Kasumi-1 (cell line): ENCODE measurements at regions not wholly inside any gene's neighbourhood (a gene's known extent, or its start where the extent isn't known, plus 50 kb on each side); places are given as distances from the start of the nearest gene placed in this dataset.

Experiments used
- DNase-seq, 2 experiments: peaks; one replicate each; lab custom pipeline; 2025; lab: John Stamatoyannopoulos, UW

DNA sequence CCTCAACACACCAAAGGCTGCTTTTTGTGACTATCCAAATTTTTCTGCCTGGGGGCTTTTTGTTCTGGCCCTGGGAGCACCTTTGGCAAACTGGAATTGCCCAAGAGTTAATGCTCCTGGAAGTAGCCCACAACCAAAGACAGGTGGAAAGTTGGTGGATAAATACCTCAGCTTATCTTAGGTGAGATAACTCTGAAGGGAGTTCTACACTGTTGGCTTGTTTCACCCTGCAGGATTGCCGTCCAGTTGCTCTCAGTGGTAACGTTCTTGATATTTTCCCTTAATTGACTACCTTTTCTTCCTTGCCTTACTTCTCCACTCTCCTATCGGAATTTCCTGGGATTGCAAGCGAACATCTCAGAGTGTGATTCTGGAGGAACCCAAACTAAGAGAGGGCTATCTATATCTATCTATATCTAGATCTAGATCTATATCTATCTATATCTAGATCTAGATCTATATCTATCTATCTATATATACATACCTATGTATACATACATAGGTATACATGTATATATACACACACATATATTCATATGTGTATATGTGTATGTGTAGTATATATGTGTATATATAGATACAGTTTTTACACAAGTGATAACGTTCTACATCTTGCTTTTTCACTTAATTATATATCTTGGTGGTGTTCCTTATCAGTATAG, 82.6 kb upstream of the DHX15 start:
- no peak for DNase-seq

DNA sequence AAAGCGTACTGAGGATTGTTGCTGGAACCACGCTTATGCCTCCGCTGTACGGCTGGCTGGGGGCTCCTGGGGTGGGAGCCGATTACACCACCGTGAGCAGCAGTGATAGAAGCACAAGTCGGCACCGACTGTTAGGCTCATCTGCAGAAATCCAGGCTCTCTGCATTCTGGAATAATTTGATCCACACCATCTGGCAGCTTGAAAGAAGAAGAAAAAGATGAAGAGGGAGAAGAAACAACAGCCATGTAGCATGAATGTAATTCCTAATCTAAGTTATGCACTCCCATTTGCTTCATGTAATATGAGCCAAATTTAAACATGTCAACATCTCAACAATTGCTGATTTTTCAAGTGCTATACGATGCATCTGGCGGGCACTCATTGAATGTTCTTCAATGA, 84.6 kb upstream of the DHX15 start:
- no peak for DNase-seq

DNA sequence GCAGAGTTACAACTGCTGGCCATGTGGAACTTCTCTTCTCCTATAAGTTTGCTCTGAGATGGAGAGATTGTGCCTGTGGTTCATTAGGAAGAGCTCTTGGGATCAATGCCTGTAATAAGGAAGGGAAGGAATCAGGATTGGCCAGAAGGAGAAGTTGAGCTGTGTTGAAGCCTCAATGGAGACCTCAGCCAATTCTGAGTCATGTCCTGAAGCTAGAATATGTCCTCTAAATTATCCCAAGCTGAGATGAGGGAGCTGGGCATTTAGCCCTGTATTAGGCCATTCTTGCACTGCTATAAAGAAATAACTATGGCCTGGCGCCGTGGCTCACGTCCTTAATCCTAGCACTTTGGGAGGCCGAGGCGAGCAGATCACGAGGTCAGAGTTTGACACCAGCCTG, 85.4 kb upstream of the DHX15 start:
- DNase-seq: no peak

DNA sequence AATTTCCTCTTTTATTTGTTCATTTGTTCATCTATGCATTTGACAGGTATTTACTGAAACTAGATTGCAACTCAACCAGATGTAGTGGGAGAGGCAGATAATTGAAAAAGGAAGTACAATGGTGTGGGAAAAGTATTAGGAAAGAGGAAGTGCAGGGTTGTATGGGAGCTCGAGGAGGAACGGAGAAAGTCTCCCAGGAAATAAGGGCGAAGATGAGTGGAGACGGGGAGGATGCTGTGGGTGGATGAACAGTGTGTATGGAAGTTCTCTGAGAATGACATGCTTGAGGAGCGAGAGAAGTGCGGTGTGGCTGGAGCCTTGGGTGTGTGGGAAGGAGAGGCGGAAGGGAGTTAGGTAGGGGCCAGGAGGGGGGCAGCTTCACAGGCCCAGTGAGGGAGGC, 87.5 kb upstream of the DHX15 start:
- DNase-seq: peak; percentile 38 to 53

DNA sequence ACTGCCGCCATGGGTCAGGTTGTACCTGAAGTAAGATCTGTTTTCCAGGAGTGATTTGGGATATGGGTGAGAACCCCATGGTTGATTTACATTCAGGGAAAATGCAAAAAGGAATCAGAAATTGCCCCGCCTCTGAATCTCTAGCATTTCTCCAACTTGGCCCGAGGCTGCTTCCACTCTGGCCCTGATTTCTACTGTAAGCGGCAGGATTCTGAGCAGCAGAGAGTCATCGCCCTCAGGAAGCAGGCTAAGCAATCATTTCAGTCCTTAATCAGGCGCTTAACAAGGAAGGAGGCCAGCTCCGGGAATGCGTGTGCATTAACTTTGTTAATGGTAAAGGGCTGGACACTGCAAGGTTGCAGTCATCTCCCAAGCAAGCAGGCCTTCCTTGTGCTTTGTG, 88.5 kb upstream of the DHX15 start:
- no peak for DNase-seq

DNA sequence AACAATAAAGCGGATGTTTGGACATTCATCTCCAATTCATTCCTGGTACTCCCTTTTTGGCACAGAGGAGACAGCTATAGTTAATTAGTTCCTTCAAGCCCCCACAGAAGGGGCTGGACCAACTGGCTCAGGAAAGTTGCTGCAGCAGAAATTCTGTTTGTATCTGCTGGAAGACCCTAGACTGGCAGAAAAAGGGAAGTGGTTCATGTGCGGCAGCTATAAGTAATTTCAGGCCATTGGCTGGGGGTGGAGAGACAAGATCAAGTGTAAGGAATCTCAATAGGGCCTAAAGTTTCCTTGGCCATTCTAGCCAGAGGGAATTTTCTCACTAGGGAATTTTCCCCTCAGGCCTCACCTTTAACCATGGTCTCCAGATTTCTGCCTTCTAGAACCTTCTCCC, 89.9 kb upstream of the DHX15 start:
- peak; percentile 93 to 94 for DNase-seq

DNA sequence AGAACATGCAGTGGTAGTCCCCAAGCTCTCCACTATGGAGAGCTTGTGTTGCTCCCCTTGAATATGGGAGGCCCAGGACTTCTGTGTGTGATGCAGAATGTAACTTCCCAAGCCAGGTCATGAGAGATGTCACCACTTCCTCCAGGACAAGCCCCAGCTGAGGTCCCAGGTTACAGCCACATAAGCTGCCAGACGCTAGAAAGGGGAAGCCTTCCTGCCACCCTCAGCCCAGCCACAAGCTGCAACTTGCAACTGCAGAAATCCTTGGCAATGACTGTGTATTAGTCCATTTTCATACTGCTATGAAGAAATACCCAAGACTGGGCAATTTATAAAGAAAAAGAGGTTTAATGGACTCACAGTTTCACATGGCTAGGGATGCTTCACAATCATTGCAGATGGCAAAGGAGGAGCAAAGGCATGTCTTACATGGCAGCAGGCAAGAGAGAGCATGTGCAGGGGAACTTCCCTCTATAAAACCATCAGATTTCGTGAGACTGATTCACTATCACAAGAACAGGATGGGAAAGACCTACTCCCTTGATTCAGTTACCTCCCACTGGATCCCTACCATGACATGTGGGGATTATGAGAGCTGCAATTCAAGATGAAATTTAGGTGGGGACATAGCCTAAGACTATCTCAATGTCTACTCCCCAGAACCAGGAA, 91.5 kb upstream of the DHX15 start:
- peak; percentile 77 to 79 for DNase-seq

DNA sequence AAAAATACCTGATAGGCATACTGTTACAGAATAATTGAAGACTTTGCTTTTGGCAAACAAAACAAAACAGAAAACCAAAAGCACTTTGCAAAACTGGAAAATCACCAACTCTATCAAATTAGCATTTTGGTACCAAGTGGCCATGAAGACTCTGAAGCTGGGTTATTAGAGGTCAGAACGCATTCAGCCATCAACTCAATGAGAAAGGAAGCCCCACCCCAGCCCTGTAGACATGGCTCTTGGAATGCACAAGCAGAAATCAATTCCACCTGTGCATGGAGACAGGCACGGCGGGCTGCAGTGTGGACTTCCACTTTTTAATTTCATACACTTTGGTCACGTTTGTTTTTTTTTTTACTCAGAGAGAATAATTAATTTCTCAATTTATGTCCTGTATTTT, 93.6 kb upstream of the DHX15 start:
- DNase-seq: no peak

DNA sequence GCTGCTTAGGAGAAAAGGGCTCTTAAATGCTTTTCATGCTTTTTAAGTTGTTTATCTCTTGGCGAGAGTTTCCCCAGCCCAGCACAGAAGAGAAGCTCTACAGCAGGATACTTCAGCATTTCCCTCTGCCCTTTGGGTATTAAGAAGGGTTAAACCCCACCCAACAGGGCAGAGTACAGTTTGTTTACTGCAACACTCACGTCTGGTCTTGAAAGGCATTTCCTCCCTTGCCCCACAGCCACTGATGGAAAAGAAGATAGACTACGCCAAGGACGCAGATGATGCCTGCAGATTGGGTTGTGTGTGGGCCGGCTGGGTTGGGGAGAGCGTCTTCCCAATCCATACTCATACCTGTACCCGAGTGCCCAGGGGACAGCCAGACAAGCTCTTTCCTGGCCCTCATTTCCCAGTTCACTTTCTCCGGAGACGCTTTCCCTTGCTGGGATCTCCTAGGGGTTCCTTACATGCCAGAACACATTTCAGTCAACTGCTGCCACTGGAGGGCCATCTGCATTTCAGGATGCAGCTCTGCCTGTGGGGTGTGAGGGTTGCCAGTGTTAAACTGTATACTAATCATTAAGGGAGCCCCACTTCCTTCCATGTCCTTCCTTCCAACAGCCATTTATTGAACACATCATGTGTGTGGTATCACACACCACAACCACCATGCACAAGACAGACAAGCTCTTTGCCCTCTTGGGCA, 96.5 kb upstream of the DHX15 start:
- no peak for DNase-seq

DNA sequence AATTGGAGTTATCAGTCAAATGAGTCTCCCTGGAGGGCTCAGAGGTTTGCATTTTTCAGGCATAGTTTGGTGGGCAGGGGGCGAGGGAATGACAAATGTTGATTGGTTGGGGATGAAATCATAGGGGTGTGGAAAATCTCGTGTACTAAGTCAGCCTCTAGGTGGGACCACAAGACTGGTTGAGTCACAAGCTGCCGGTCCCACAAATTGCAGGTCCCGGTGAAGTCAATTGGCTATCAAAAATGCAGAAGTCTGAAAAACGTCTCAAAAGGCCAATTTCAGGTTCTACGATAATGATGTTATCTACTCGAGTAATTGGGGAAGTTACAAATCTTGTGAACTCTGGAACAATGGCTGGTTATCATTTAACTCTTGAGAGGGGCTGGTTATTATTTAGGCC, 98.8 kb upstream of the DHX15 start:
- no peak for DNase-seq

DNA sequence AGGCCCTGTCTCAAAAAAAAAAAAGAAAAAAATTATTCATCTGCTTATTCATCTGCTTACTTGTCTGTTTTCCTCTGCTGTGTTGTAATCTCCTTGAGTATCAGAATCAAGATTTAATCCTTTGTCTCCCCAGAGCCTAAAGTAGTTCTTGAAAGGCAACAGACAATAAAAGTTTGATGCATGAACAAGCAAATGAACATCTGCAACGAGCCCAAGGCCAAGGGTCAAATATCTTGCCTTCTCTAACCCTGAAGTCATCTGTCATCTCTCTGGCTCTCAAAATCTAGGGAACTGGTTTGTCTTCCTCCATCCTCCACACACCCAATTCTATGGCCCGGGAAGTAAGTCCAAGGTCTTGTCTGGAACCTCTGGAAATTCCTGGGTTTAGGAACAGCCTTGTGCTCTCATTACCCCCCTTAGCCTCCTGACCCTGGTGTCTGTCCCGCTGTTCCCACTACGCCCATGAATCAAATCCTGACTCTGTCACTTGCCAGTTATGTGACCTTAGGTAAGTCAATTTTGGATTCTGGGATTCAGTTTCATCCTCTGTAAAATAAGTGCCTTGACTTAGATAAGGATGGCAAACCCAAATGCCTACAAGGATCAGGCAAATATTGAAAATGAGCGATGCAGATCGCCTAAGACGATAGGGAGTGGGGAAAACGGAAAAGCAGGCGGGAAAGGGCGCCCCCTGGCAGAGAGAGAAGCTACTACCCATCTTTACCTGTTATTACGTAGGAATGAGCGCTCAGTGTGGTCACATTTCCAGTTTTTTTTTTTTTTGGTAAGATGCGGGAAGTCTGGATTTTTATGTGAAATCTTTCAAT, 102.7 kb upstream of the DHX15 start:
- DNase-seq: no peak

DNA sequence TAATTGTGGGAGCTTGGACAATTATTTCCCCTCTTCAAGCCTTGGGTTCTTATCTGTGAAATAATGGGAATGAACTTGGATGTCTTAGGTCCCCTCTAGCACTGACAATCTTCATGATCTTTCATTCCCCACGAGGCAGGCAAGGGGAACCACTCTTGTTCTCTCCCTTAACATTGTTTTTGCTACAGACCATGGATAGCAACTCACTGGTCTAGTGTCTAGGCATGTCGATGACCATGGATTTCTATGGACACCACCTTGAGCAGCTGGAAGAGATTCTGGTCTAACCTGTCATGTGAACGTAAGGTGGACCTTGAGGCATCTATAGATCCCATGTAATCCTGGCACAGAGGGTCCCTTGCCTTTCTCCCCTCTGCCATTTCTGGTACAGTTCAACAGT, 104.1 kb upstream of the DHX15 start:
- DNase-seq: no peak

DNA sequence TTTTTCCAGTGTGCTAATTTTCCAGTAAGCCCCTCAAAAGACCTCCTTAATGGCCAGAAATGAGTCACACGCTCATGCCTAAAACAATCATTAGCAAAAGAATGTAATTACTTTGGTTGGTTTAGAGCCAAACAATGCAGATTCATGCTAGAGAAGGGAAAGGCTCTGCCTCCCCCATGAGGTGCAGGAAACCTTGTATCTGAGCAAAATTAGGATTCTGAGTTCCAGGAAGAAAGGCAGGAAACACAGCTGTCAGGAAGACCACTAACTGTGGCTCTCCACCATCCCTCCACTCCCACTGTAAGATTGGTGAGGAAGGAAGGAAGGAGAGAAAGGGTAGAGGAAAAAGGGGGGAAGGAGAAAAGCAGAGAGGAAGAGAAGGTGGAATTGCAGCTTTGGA, 104.9 kb upstream of the DHX15 start:
- DNase-seq: no peak

DNA sequence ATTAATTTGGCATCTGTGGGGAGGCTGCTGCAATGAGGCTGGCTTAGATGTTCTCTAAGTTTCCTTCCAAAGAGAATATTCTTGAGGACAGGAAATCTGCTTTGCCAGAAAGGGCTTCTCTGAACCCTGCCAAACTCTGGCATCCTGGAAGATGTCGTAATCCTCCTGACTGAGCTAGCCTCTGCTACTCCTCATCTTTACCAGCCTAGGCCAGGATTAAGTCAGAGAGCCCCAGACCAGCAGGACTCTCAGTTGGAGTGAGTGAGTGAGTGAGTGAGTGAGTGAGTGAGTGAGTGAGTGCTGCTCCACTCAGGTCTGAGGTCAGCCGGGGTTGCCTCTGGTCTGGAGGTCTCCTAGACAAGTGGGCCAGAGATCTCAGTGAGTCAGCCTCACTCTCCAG, 104.9 kb upstream of the SOD3 start:
- peak; percentile 13 to 48 for DNase-seq

DNA sequence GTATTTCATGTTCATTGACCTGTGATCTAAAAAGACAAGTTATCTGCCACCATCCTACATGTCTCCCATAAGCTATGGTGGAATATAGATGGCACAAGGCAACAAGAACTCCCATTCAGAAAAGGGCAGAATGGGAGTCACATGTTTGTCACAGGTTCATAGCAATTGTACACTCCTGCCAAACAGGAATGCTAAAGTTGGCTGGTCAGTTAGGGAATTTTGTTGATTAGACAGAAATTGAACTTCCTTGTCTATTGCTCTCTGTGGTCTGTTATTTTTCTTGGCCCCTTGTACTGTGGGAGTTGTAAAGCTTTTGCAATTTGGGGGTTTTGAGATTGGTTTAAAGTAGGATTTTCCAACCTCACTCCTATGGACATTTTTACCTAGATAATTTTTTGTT, 101.7 kb upstream of the SOD3 start:
- DNase-seq: no peak

DNA sequence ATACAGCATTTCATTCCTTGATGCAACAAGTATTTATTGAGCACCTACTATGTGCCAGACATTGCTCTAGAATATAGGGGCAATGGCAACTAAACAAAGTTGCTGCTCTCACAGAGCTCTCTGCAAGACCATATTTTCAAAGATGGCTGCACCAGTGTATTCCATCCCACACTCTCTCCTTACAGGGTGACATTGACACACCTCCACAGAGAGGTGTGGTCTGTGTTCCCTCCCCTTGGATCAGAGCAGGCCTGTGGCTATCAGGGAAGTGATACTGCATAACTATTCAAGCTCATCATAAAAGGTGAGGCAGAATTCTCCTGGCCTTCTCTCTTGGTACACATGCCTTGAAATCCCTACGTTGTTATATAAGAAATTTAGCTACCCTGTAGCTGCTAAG, 95.3 kb upstream of the SOD3 start:
- no peak for DNase-seq

DNA sequence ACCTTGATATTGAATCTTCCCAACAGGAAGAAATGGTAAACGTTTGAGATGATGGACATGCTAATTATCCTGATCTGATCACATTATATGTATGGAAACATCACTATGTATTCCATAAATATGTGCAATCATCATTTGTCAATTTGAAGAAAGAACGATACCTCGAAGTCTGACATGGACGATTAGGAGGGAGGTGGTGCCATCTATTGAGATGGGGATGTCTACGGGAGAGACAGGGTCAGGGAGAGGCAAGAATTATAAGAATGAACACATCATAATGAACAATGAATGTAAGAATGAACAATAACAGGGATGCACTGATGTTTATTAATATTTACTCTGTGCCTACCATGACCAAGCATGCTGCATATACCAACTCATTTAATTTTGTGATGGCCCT, 93.7 kb upstream of the SOD3 start:
- DNase-seq: no peak

DNA sequence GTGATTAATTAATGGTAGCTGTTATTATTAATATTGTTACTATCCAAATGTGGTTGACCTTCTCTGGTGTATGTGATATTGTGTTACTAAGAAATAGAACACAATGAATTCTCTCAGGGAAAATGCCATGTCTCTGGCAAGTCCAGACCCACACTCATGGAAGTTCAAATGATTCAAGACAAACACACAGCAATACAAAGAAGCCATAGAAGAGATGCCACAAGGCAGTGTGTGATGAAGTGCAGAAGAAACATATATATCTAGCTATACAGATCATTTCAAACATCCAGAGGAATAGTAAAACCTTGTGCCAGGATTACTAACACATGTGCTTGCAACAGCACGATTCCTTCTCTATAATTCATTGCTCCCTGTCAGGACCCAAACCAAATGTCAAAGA, 93.1 kb upstream of the SOD3 start:
- DNase-seq: no peak

DNA sequence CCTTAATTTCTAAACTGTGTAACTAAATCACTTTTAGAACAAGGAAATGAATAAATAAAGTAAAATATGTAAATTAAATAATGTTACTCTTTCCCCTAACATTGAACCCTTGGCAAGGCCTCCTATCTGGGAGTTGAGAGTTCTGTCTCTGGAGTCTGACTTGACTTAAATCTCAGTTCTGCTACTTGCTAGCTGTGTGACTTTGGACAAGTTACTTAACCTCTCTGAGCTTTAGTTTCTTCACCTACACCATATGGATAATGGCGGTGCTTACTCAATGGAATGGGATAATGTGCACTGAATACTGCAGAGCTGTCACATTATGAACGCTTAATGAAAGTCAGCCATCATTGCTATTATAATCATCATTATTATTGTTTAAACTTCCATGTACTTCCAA, 92.1 kb upstream of the SOD3 start:
- DNase-seq: no peak

DNA sequence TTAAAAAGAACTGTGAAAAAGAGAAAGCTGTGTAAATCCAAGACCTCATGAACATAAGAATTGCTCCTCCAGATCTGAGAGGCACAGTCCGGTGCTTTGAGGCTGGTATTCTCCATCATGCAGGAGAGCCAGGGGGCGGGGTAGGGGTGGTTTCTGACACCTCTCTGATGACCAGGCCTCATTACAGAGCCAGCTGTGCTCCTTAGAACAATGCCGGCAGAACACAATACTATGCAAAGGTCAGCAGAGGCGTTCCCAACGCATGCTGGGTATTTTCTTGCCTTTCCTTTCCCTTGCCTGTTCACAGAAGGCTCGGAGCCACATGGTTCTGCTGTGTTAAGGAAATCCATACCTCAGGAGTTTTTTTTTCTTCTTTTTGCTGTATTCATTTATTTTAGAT, 91.2 kb upstream of the SOD3 start:
- DNase-seq: no peak

DNA sequence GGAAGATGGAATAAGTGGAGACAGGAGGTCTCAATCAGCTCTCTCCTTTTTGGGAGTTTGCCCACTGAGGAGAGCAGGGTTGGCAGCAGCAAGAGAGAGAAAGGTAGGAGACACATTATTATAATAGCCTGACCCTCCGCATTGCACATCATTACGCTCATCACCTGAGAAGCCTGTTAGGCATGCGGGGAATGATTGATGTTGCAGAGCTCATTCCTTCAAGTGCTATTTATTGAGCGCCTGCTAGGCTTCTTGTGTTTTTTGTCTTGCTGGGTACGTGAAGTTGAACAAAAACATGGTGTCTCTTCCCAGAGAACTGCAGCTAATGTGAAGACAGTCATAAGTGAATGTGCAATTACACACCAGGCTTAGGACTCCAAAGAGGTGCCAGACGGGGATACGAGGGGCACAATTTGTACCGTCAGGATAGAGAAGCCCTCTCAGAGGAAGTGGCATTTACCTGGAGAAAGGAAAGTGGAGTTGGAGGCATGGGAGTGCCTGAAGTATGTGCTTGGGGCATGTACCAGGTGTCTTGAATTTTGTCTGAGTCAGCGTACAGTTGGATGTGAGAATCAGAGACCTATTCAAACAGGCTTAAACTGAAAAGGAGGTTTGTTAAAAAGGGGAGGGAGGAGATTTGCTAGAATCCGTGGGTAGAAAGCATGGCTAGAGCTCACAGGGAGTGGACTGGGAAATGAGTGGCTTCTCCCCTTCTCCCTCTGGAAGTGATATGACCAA, 90.2 kb upstream of the SOD3 start:
- no peak for DNase-seq

DNA sequence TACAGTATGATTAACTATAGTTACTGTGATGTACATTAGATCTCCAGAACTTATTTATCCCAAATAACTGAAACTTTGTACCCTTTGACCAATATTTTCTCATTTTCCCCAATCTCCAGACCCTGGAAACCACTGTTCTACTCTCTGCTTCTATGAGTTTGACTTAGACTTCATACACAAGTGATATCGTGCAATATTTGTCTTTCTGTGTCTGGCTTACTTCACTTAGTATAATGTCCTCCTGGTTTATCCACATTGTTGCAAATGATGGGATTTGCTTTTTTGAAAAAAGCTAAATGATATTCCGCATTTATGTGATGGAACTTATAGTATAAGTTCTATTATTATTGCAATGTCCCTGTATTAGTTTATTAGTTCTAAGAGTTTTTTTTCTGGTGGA, 81.8 kb upstream of the SOD3 start:
- no peak for DNase-seq
